Suppressor macrophage treated with lipopolysaccharide for 1 hour (primary cell): ENCODE measurements at regions not wholly inside any gene's neighbourhood (a gene's known extent, or its start where the extent isn't known, plus 50 kb on each side); places are given as distances from the start of the nearest gene placed in this dataset.
"Not testable (repeated sequence)": the region's sequence is repeated elsewhere in the genome, so short reads cannot be mapped to it uniquely, and the experiment has no call there.

Source experiments
- DNase-seq, 3 donors: peaks; one replicate each; pipeline ENCODE4 v3.0.0-alpha.2; 2020 to 2022

- peak; percentile 58 to 60 (median 58) for DNase-seq
Measured at GRCh38 chr3:194888062-194888461, 202.4 kb downstream of the FAM43A start.

- no peak for DNase-seq
Measured at GRCh38 chr3:194888916-194889315, 203.2 kb downstream of the FAM43A start.

- DNase-seq: no peak
Measured at GRCh38 chr3:194890091-194890490, 204.4 kb downstream of the FAM43A start.

- DNase-seq: peak; percentile 34 to 69 (median 59)
Measured at GRCh38 chr3:194893121-194893987, 207.7 kb downstream of the FAM43A start.

GRCh38 chr3:194894538-194894937 lies 208.9 kb downstream of the FAM43A start:
- DNase-seq: no peak

- DNase-seq: peak; percentile 65 to 69 (median 68)
Measured at GRCh38 chr3:194900854-194901522, 215.3 kb downstream of the FAM43A start.

GRCh38 chr3:194903447-194903846 lies 217.8 kb downstream of the FAM43A start:
- not testable (repeated sequence) for DNase-seq

- not testable (repeated sequence) for DNase-seq
Measured at GRCh38 chr3:194904999-194905398, 219.3 kb downstream of the FAM43A start.

GRCh38 chr3:194905696-194906095 lies 220.0 kb downstream of the FAM43A start:
- no peak for DNase-seq

- peak; percentile 42 to 83 (median 50) for DNase-seq
Measured at GRCh38 chr3:194906229-194906629, 220.5 kb downstream of the FAM43A start.

GRCh38 chr3:194906970-194907629 lies 221.4 kb downstream of the FAM43A start:
- no peak for DNase-seq

GRCh38 chr3:194907811-194908210 lies 222.1 kb downstream of the FAM43A start:
- peak in 2 of 3 donors; percentile 30 to 49 for DNase-seq

GRCh38 chr3:194908496-194908895 lies 222.8 kb downstream of the FAM43A start:
- peak in 1 of 3 donors; percentile 15 for DNase-seq

GRCh38 chr3:194908972-194909371 lies 223.3 kb downstream of the FAM43A start:
- DNase-seq: no peak

GRCh38 chr3:194910414-194910984 lies 224.8 kb downstream of the FAM43A start:
- peak in 2 of 3 donors; percentile 42 to 43 for DNase-seq

GRCh38 chr3:194913316-194913715 lies 227.6 kb downstream of the FAM43A start:
- DNase-seq: no peak

- peak; percentile 41 to 82 (median 73) for DNase-seq
Measured at GRCh38 chr3:194924889-194925288, 239.2 kb downstream of the FAM43A start.

- DNase-seq: no peak
Measured at GRCh38 chr3:194925614-194926013, 239.9 kb downstream of the FAM43A start.

GRCh38 chr3:194928227-194928626 lies 242.5 kb downstream of the FAM43A start:
- peak; percentile 25 to 59 (median 52) for DNase-seq

- DNase-seq: peak; percentile 72 to 80 (median 74)
Measured at GRCh38 chr3:194928831-194929577, 243.3 kb downstream of the FAM43A start.

GRCh38 chr3:194929578-194929960 lies 243.9 kb downstream of the FAM43A start:
- DNase-seq: no peak
